Psoas muscle (tissue), 7 donors: ENCODE measurements at regions not wholly inside any gene's neighbourhood (a gene's known extent, or its start where the extent isn't known, plus 50 kb on each side); places are given as distances from the start of the nearest gene placed in this dataset.

Experiments
- ATAC-seq, 4 donors: fragments of 200-7000 bp; cut with Tn5 transposase; one replicate each; pipeline ENCODE4 v1.9.1; 2020; ENCODE audit warnings: moderate library complexity in 3 of 4, mild to moderate bottlenecking in 2 of 4
- DNase-seq, 2 donors: peaks; one replicate each; pipeline ENCODE4 v3.0.0-alpha.2; 2020
- H3K27ac ChIP-seq: fragments of 200-600 bp; one replicate; pipeline ENCODE4 v1.8.0; 2022
- H3K27me3 ChIP-seq, 3 donors: fragments of 200-600 bp in 1 of 3; one replicate each; pipeline versions ENCODE4 v1.6.1 to v1.8.0; 2013 to 2022; ENCODE audit warnings: low read length in 2 of 3, mild to moderate bottlenecking in 2 of 3, moderate library complexity in 1 of 3; ENCODE audit not compliant: insufficient read depth in 3 of 3
- H3K36me3 ChIP-seq, 2 donors: fragments of 200-600 bp in 1 of 2; one replicate each; pipeline versions ENCODE4 v1.6.1 to v1.8.0; 2013 to 2022; ENCODE audit warnings: low read depth in 1 of 2, mild to moderate bottlenecking in 1 of 2, moderate library complexity in 1 of 2; ENCODE audit not compliant: insufficient read depth in 1 of 2
- H3K4me1 ChIP-seq: fragments of 200-600 bp; one replicate; pipeline ENCODE4 v1.8.0; 2022
- H3K4me3 ChIP-seq: fragments of 200-600 bp; one replicate; pipeline ENCODE4 v1.8.0; 2022; ENCODE audit warnings: mild to moderate bottlenecking
- H3K9me3 ChIP-seq: fragments of 200-600 bp; one replicate; pipeline ENCODE4 v1.8.0; 2022
- CTCF ChIP-seq: fragments of 200-600 bp; IDR thresholded peaks from one replicate; pipeline ENCODE4 v1.8.0; 2022; ENCODE audit warnings: antibody characterized with exemption
- WGBS, 3 donors: extraction: QIAGEN DNeasy Blood & Tissue Kit; methylation state at CpG; one replicate each; pipeline versions ENCODE4 v1.1.6 to v1.1.7; 2013; 5-methylcytosine and 5-hydroxymethylcytosine counted together
- intact Hi-C, 2 donors: fragments of 100-400 bp; cut with DNase I; formaldehyde crosslinking; loops; one replicate each; pipeline versions ENCODE4 v1.11.0 to v1.14.2; 2022
- donor health status: healthy with polysubstance abuse.
- donor health status: DM: no; HTN: no; CAD: no; lungs with moderate emphysema.
- donor health status: Bipolar disorder and iron deficiency.
- donor health status: healthy.
- donor health status: DM: yes; HTN: yes; CAD: no.
- donor health status: DM: no; HTN: no; CAD: no.
- donor health status: DM: yes; HTN: yes; CAD: no.

DNA sequence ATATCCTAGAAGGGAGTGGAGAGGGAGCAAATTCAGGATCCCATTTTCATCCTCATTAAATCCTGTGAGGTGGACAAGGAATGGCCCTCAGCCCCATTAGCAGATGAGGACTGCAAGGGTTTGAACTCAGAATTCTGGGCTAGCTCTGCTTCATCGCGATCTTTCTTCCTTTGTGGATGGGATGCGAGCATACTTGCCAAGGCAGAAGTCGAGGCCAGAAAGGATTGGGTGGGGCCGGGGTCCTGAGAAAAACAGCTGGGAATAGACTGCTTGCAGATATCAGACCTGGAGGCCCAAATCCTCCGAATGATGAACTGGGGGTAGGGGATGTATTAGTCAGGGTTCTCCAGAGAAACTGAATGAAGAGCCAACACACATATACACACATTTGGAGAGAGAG, 179.0 kb downstream of the CHST1 start:
- H3K36me3 ChIP-seq, result no peaks in the 10 kb centered on the region
- no peak for ATAC-seq
- intact Hi-C loops, result no loop called here
- H3K4me1 ChIP-seq, result no peaks in the 10 kb centered on the region
- no peaks in the 10 kb centered on the region for H3K9me3 ChIP-seq
- H3K27me3 ChIP-seq, result peaks cover 0 to 36% (median 6%) of the 10 kb centered on the region in 3 donors
- no peak for DNase-seq
- H3K4me3 ChIP-seq, result no peak overlapping the region
- TF ChIP-seq CTCF, result no peak
- H3K27ac ChIP-seq, result no peak overlapping the region
- 75 to 85% (median 79%) methylated on average over 6 of the region's 6 CpGs for WGBS, 3 donors

DNA sequence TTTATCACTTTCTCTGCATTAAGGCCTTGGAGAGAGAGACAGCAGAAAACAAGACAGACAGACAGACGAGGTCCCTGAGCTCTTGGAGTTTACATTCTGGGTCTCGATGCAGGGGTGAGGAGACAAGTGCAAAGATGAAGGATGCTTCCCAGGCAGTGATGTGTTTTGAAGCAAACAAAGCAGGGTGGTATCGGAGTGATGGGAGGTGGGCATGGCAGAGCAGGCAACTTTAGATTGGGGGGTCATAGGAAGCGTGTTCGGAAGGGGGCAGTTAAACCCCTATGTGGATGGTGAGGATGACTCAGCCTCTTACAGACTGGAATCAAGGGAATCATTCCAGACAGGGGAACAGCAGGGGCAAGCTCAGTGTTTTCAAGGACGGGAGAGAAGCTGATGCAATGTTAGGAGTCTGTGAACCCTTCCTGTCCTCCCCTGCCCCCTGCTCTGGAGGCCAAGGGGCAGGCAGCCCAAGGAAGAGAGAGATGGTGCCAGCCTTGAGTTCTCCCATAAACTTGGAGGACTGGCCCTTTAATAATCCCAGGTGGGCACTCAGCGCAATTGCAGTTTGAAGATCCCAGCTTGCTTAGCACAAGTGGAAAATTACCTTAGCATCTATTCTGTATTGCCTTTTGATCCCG, 180.2 kb downstream of the CHST1 start:
- DNase-seq (no peak), ATAC-seq (no peak)
- WGBS, 3 donors, result 78 to 81% (median 78%) methylated on average over 8 of the region's 8 CpGs
- Histone ChIP-seq H3K4me1 (no peaks in the 10 kb centered on the region), H3K4me3 (no peak overlapping the region), H3K36me3 (no peaks in the 10 kb centered on the region), H3K27ac (no peak overlapping the region), H3K9me3 (no peaks in the 10 kb centered on the region), H3K27me3 (peaks cover 0 to 36% (median 6%) of the 10 kb centered on the region in 3 donors)
- no peak for TF ChIP-seq CTCF
- intact Hi-C loops, result no loop called here

DNA sequence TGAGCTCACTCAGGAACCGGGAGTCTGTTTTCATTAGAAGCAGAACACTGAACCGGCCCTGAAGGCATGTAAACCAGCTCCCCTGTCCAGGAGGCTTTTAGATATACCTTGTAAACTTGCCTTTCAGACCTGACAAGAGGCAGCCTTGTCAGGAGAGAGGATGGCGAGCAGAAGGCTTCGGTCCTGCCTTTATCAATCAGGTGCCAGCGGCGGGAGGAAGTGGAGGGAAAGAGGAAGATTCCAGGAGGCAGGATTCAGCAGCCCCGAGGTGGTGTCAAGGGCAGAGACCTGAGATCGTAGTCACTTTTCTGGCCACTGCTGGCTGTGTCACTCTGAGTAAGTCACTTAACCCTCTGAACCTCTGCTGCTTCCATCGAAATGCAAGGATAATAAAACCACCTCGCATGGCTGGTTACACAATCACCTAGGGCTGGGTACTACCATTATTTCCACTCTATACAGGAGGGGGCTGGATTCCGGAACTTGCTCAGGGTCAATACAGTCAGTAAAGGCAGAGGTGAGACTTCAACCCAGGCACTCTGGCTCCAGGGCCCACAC, 181.0 kb downstream of the CHST1 start:
- ATAC-seq (no peak), DNase-seq (no peak)
- H3K36me3 ChIP-seq, result no peaks in the 10 kb centered on the region
- WGBS, 3 donors, result 50 to 58% (median 52%) methylated on average over 11 of the region's 11 CpGs
- H3K27me3 ChIP-seq, result peaks cover 0 to 39% (median 6%) of the 10 kb centered on the region in 3 donors
- H3K4me3 ChIP-seq, result no peak overlapping the region
- intact Hi-C loops, result no loop called here
- no peak overlapping the region for H3K27ac ChIP-seq
- H3K9me3 ChIP-seq, result no peaks in the 10 kb centered on the region
- no peak for TF ChIP-seq CTCF
- no peaks in the 10 kb centered on the region for H3K4me1 ChIP-seq

DNA sequence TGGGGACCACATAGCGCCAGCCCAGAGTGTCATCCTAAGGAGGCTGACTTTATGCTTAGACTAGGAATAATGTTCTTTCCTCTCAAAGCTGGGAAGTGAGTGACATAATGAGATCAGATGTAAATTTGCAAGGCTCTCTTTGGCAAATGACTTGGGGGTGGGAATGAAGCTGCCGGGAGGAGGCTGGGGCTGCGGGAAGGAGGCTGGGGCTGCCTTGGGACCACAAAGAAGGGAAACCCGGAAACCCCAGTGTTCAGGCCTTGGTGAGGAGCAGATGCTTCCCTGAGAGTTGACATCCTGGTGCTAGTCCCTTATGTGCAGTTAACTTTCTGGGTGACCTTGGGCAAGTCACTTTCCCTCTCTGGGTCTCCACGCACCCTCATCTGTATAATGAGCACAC, 182.0 kb downstream of the CHST1 start:
- Histone ChIP-seq H3K4me3 (no peak overlapping the region), H3K27me3 (peaks cover 0 to 36% (median 6%) of the 10 kb centered on the region in 3 donors), H3K27ac (no peak overlapping the region), H3K36me3 (no peaks in the 10 kb centered on the region), H3K9me3 (no peaks in the 10 kb centered on the region), H3K4me1 (no peaks in the 10 kb centered on the region)
- no peak for TF ChIP-seq CTCF
- WGBS, 3 donors, result 74 to 86% (median 81%) methylated on average over 5 of the region's 5 CpGs
- DNase-seq (no peak), ATAC-seq (no peak)
- intact Hi-C loops, result no loop called here

DNA sequence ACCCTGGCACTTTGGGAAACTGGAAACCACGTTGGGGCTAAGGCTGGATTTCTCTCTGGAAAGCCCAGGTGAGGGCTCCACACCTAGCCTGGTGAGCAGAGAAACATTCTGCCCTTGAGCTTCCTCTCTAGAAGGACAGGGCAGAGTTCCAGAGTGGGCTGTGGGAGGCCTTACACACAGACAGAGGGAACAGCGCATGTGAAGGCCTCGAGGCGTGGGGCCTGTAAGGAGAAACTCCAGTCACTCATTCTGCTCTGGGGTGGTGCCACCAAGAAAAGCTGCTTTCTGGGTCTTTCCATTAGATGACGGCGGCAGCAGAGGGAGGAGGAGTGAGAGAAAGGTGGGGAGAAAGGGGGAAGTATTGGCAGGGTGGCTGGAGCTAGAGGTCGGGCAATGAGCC, 183.1 kb downstream of the CHST1 start:
- intact Hi-C loops, result no loop called here
- Histone ChIP-seq H3K27me3 (peaks cover 0 to 32% (median 6%) of the 10 kb centered on the region in 3 donors), H3K27ac (no peak overlapping the region), H3K4me1 (no peaks in the 10 kb centered on the region), H3K4me3 (no peak overlapping the region), H3K9me3 (no peaks in the 10 kb centered on the region), H3K36me3 (no peaks in the 10 kb centered on the region)
- TF ChIP-seq CTCF, result no peak
- ATAC-seq (no peak), DNase-seq (no peak)
- 76 to 85% (median 80%) methylated on average over 7 of the region's 7 CpGs for WGBS, 3 donors
